PC-3 (cell line): ENCODE measurements at regions not wholly inside any gene's neighbourhood (a gene's known extent, or its start where the extent isn't known, plus 50 kb on each side); places are given as distances from the start of the nearest gene placed in this dataset.

ENCODE experiments used
- ATAC-seq: fragments of 200-7000 bp; cut with Tn5 transposase; 2 replicates; pipeline ENCODE4 v1.9.1; 2020; ENCODE audit warnings: mild to moderate bottlenecking, moderate library complexity
- BruUV-seq: library from RNA; stranded (reverse); fragments of 400-500 nt; replicated peaks from 2 replicates; lab custom pipeline; 2021; lab: Mats Ljungman, UMichigan
- CTCF ChIA-PET: fragments of 300-600 bp; sonication (Branson Sonifier 250); formaldehyde crosslinking; loops from one replicate; lab custom pipeline; 2022; ENCODE audit warnings: antibody characterized with exemption; lab: Charles Lee
- POLR2A ChIA-PET: fragments of 300-600 bp; sonication (Branson Sonifier 250); formaldehyde crosslinking; loops from one replicate; lab custom pipeline; 2022; ENCODE audit warnings: antibody characterized with exemption; ENCODE audit not compliant: unreplicated experiment; lab: Charles Lee
- DNase-seq: peaks from one replicate; pipeline ENCODE4 v3.0.0-alpha.2; 2015
- H2AFZ ChIP-seq: fragments of 300-600 bp; sonication (generic); 2 replicates; pipeline ENCODE4 v1.6.0; 2016; ENCODE audit warnings: antibody characterized with exemption, low read length
- H3F3A ChIP-seq: fragments of 300-600 bp; sonication (generic); one replicate; pipeline ENCODE4 v1.6.0; 2017; ENCODE audit warnings: antibody characterized with exemption, low read length, control low read depth, mild to moderate bottlenecking; ENCODE audit not compliant: unreplicated experiment
- H3K27ac ChIP-seq: fragments of 300-600 bp; sonication (generic); 2 replicates; pipeline ENCODE4 v1.5.1; 2016; ENCODE audit warnings: mild to moderate bottlenecking, low read length
- H3K27me3 ChIP-seq: fragments of 300-600 bp; sonication (generic); 2 replicates; pipeline ENCODE4 v1.6.1; 2016; ENCODE audit warnings: low read length, mixed read lengths
- H3K36me3 ChIP-seq: fragments of 300-600 bp; sonication (generic); 2 replicates; pipeline ENCODE4 v1.6.1; 2016; ENCODE audit warnings: low read depth, mixed run types, low read length, mixed read lengths
- H3K4me1 ChIP-seq: fragments of 300-600 bp; sonication (generic); 2 replicates; pipeline ENCODE4 v1.5.1; 2016; ENCODE audit warnings: low read length; ENCODE audit not compliant: insufficient read depth
- H3K4me2 ChIP-seq: fragments of 300-600 bp; sonication (generic); 2 replicates; pipeline ENCODE4 v1.6.0; 2016; ENCODE audit warnings: low read length
- H3K4me3 ChIP-seq: fragments of 300-600 bp; sonication (generic); 2 replicates; pipeline ENCODE4 v1.5.1; 2016; ENCODE audit warnings: mild to moderate bottlenecking, low read length, mixed read lengths
- H3K79me2 ChIP-seq: fragments of 300-600 bp; sonication (generic); 2 replicates; pipeline ENCODE4 v1.6.1; 2017; ENCODE audit warnings: low read length, mixed read lengths
- H3K9ac ChIP-seq: fragments of 300-600 bp; sonication (generic); 2 replicates; pipeline ENCODE4 v1.6.0; 2016; ENCODE audit warnings: mild to moderate bottlenecking, low read length
- H3K9me2 ChIP-seq: fragments of 300-600 bp; sonication (generic); replicated peaks from 2 replicates; pipeline ENCODE4 v1.6.1; 2016; ENCODE audit warnings: mixed run types, low read length, mixed read lengths
- H3K9me3 ChIP-seq: fragments of 300-600 bp; sonication (generic); 2 replicates; pipeline ENCODE4 v1.6.1; 2016; ENCODE audit warnings: low read length, mixed read lengths
- H4K20me1 ChIP-seq: fragments of 300-600 bp; sonication (generic); 2 replicates; pipeline ENCODE4 v1.6.1; 2016; ENCODE audit warnings: low read length, mixed read lengths
- CTCF ChIP-seq: fragments of 300-600 bp; sonication (generic); conservative IDR thresholded peaks from 2 replicates; pipeline ENCODE4 v1.5.1; 2017; ENCODE audit warnings: antibody characterized with exemption, low read depth, mild to moderate bottlenecking, low read length
- EZH2 ChIP-seq: fragments of 300-600 bp; sonication (generic); IDR thresholded peaks from one replicate; pipeline ENCODE4 v1.6.1; 2017; ENCODE audit warnings: antibody characterized with exemption, mild to moderate bottlenecking, low read length; ENCODE audit not compliant: unreplicated experiment
- EZH2phosphoT487 ChIP-seq: fragments of 300-600 bp; sonication (generic); IDR thresholded peaks from 2 replicates; pipeline ENCODE4 v1.6.1; 2018; ENCODE audit warnings: mild to moderate bottlenecking, antibody characterized with exemption, low read length, borderline replicate concordance
- intact Hi-C: fragments of 100-400 bp; cut with micrococcal nuclease; formaldehyde crosslinking; loops from 2 replicates; pipeline ENCODE4 v1.9.0; 2023

GRCh38 chrX:10769195-10769594 lies 148.8 kb upstream of the MID1 start:
- no peaks in the 10 kb centered on the region for H3K36me3 ChIP-seq
- peak; percentile 78 for ATAC-seq
- DNase-seq: peak; percentile 61
- no peak overlapping the region for H3K27ac ChIP-seq
- POLR2A ChIA-PET: interaction anchor here (0.5 to 0.6 kb wide), 3 partner anchors 47 to 135 kb away, joined by 3 to 7 read pairs (median 4); no protein-coding TSS in a partner anchor
- no peaks in the 10 kb centered on the region for H3K4me1 ChIP-seq
- TF ChIP-seq CTCF: peak; percentile 70
- no peak for TF ChIP-seq EZH2
- TF ChIP-seq EZH2phosphoT487: no peak
- intact Hi-C loops: loop anchor here (5.0 kb wide), 1 partner anchor 47 kb away; no protein-coding TSS in a partner anchor
- H3K79me2 ChIP-seq: no peaks in the 10 kb centered on the region
- H3K9me2 ChIP-seq: no peaks in the 10 kb centered on the region
- no TSS peak for BruUV-seq
- no peaks in the 10 kb centered on the region for H3K27me3 ChIP-seq
- H3K4me3 ChIP-seq: no peak overlapping the region
- H3K9ac ChIP-seq: no peak overlapping the region
- 0 out of 2 replicates have a peak overlapping the region, but pooled peaks have one; percentile 52 for H3K4me2 ChIP-seq
- H2AFZ ChIP-seq: no peak overlapping the region
- no peaks in the 10 kb centered on the region for H3K9me3 ChIP-seq
- H4K20me1 ChIP-seq: no peaks in the 10 kb centered on the region
- CTCF ChIA-PET: interaction anchor here (0.6 to 1.0 kb wide), 2 partner anchors 44 to 202 kb away, joined by 3 to 4 read pairs; no protein-coding TSS in a partner anchor
- no peaks in the 10 kb centered on the region for H3F3A ChIP-seq

GRCh38 chrX:10769696-10770619 lies 149.6 kb upstream of the MID1 start:
- ATAC-seq: no peak
- Histone ChIP-seq H3F3A (no peaks in the 10 kb centered on the region), H3K27ac (no peak overlapping the region), H3K9ac (no peak overlapping the region), H4K20me1 (no peaks in the 10 kb centered on the region), H3K27me3 (no peaks in the 10 kb centered on the region), H3K9me2 (no peaks in the 10 kb centered on the region), H2AFZ (no peak overlapping the region), H3K4me2 (no peak overlapping the region), H3K9me3 (no peaks in the 10 kb centered on the region), H3K4me1 (no peaks in the 10 kb centered on the region), H3K36me3 (no peaks in the 10 kb centered on the region), H3K4me3 (no peak overlapping the region), H3K79me2 (no peaks in the 10 kb centered on the region)
- DNase-seq: no peak
- intact Hi-C loops: loop anchor here (5.0 kb wide), 1 partner anchor 48 kb away; no protein-coding TSS in a partner anchor
- CTCF ChIA-PET: interaction anchor here (1.0 kb wide), 1 partner anchor 45 kb away, joined by 3 read pairs; no protein-coding TSS in a partner anchor
- POLR2A ChIA-PET: interaction anchor here (0.6 kb wide), 1 partner anchor 68 kb away, joined by 4 read pairs; no protein-coding TSS in a partner anchor
- no peak for TF ChIP-seq EZH2phosphoT487
- no peak for TF ChIP-seq EZH2
- TF ChIP-seq CTCF: no peak
- BruUV-seq: no TSS peak
